ENCODE measurements at regions not wholly inside any gene's neighbourhood (a gene's known extent, or its start where the extent isn't known, plus 50 kb on each side); places are given as distances from the start of the nearest gene placed in this dataset.
A peak's percentile ranks its signal among the peaks of the same experiment; 100 is the strongest.
"Not testable (repeated sequence)": the region's sequence is repeated elsewhere in the genome, so short reads cannot be mapped to it uniquely, and the experiment has no call there.

DNA sequence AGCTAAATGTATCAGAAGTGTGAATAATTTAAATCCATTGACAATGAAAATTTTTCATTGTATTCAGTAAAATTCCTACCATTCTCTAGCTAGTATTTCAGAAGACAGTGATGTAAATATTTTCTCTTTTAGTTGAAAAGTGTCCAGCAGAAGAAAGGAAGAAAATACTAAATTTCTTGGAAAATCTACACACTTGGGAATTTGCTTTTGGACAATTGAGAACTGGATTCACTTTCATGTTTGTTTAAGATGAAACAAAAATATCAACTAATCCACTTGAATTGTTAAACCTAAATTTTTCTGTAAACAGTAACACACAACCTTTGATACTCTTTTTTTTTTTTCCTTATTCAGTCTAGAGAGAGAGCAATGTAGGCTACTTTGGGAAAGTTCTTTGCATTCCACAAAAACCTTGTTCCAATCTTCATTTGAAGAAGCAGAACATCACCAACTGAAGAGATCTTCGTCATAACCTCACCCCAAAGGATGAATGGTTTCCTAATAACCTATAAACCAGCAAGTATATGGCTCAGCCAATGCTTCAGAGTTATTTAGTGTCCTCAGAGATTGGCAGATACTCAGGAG is 155.1 kb upstream of the GORAB start:
- no peak for DNase-seq (ENCODE audit: low spot score)

- no peak for DNase-seq (ENCODE audit: low spot score)
Observed at GRCh38 chr1:170377440-170377839, 154.5 kb upstream of the GORAB start.

GRCh38 chr1:170377896-170378634 is 153.9 kb upstream of the GORAB start:
- no peak for DNase-seq (ENCODE audit: low spot score)

GRCh38 chr1:170385750-170386149 is 146.2 kb upstream of the GORAB start:
- no peak for DNase-seq (ENCODE audit: low spot score)

- DNase-seq (ENCODE audit: low spot score): no peak
Observed at GRCh38 chr1:170388489-170388888, 143.5 kb upstream of the GORAB start.

- DNase-seq (ENCODE audit: low spot score): no peak
Observed at GRCh38 chr1:170395149-170395548, 136.8 kb upstream of the GORAB start.

GRCh38 chr1:170397061-170397460 is 134.9 kb upstream of the GORAB start:
- DNase-seq (ENCODE audit: low spot score): no peak

DNA sequence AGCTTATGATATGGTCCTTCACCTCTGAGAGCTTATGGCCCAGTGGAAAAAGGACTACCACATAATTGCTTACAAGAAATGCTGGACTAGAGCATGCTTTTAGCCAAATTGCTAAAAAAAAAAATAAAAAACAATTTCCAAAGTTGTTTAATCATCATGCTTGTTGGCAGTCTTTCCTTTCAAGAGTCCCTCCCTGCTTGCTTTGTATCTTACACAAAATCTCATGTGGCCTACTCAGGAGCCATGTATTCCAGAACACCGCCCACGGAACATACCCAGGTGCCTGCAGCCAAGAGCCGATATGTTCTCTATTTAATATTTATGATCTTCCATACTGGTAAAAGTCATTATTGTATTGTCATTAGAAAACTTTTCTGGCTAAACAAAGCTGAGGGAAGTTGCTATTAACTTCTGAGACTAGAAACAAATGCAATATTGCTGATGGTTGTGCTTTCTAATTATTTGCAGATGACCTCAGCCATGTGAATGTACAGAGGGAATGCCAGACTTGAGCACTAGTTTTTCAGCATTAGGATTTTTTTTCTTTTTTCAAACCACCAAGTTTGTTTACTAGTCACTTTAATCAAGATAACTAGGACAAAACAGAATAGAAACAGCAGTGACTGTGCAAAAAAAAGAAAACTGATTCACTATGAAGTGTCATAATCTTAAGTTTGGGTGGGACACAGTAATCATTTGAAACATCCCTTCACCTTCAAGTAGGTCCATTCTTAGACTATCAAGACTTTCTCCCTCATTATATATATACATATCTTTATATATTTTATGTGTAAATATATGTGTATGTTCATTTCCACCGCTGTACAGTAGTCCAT is 129.3 kb upstream of the GORAB start:
- DNase-seq (ENCODE audit: low spot score): peak; percentile 6

DNA sequence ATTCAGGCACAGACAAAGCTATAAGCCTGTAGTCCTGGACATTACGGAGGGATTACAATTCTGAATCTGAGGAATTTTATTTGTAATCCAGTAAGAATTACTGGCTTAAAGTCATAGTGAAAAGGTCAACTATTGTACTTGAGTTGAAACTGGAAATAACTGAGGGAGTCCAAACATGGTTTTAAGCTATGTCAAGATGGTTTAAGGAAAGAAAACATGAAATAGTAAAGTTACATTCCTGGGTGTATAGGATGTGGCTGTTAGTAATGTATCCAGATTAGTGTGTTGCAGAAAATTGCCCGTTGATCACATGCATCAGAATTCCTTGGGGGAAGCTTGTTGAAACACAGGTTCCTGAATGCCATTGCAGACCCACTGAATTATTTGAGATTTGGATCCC is 124.8 kb upstream of the GORAB start:
- no peak for DNase-seq (ENCODE audit: low spot score)

DNA sequence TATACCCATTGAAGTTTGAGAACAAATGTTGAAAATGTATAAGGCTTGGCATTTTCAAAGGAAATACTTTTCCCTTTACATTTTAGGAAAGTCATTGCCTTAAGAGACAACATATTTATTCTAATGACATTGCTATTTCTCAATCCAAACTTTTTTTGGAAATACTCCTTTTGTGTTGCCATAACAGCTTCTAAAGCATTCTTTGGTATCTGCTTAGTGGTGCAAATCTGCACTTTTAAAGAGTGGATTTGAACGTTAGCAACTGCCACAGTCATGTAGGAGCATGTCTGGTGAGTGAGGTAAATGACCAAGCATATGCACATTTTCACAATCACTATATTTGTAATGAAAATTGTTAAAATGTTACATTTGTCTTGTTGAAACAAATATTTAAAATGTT is 124.4 kb upstream of the GORAB start:
- DNase-seq (ENCODE audit: low spot score): no peak

- DNase-seq (ENCODE audit: low spot score): no peak
Observed at GRCh38 chr1:170410401-170411166, 121.4 kb upstream of the GORAB start.

GRCh38 chr1:170414989-170415709 is 116.8 kb upstream of the GORAB start:
- no peak for DNase-seq (ENCODE audit: low spot score)

DNA sequence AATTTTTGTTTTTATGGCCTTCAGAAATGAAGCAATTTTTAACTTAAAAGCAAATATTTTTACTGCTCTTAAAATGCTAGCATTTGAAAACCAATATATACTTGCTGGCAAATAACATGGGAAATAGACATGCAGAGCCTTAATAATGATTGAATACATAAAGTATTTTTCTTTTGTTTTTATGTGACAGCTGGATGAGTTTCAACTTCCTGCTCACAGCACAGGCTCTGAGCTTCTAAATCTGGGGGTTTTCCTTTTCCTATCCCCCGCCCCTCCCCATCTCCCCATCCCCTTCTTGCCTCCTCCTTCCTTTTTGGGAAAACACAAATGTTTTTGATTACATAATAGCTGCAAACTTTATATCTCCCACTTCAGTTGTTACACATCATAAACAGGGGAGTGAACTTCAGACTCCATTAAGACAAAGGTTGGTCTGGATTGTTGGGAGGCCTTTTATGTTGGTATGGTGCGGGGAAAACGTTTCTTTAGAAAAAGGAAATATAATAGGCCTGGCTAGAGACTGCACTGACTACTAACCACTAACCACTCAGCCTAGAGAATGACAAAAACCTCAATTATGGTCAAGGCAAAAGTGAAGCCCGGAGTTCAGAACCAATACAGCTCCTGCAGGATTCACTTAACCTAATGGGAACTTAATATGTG is 116.1 kb upstream of the GORAB start:
- DNase-seq (ENCODE audit: low spot score): no peak

DNA sequence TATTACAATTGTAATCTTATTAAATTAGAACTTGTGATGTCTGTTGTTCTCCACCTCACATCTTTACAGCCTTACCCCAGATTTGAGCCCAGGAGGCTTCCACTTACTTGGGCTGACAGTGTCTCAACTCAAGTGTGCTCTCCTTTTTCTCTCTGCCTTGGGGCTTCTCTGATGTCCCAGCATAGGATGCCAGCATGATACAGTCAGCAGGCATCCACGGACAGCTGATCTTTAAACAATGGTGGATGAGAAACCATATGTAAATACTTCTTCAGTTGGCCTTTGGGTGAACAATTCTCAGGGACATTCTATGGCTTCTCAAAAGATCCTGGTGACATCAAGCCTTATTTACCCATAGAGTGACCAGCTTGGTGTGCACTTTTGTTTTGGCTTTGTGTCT is 107.6 kb upstream of the GORAB start:
- no peak for DNase-seq (ENCODE audit: low spot score)

- DNase-seq (ENCODE audit: low spot score): no peak
Observed at GRCh38 chr1:170426596-170426995, 105.4 kb upstream of the GORAB start.

DNA sequence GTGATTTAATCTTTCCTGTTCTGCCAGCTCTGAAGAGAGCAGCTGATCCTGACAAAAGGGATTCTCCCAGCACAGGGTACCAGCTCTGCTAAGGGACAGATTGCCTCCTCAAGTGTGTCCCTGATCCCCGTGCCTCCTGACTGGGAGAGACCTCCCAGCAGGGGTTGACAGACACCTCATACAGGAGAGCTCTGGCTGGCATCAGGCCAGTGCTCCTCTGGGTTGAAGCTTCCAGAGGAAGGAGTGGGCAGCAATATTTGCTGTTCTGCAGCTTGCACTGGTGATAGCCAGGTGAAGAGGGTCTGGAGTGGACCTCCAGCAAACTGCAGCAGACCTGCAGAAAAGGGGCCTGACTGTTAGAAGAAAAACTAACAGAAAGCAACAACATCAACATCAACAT is 105.0 kb upstream of the GORAB start:
- not testable (repeated sequence) for DNase-seq (ENCODE audit: low spot score)

DNA sequence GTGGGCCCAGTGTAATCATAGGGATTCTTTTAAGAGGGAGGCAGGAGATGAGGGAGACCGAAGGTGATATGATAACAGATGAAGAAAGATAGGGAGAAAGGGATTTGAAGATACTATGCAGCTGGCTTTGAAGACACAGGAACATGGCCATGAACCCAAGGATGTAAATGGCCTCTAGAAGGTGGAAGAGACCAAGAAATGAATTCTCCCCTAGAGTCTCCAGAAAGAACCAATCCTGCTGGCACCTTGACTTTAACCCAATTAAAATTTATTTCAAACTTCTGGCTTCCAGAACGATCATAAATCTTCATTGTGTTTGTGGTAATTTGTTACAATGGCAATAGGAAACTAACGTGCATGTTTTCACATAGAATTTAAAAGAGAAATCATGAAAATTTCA is 95.0 kb upstream of the GORAB start:
- DNase-seq (ENCODE audit: low spot score): no peak

GRCh38 chr1:170445096-170445495 is 86.9 kb upstream of the GORAB start:
- no peak for DNase-seq (ENCODE audit: low spot score)

GRCh38 chr1:170448661-170449158 is 83.3 kb upstream of the GORAB start:
- DNase-seq (ENCODE audit: low spot score): no peak

DNA sequence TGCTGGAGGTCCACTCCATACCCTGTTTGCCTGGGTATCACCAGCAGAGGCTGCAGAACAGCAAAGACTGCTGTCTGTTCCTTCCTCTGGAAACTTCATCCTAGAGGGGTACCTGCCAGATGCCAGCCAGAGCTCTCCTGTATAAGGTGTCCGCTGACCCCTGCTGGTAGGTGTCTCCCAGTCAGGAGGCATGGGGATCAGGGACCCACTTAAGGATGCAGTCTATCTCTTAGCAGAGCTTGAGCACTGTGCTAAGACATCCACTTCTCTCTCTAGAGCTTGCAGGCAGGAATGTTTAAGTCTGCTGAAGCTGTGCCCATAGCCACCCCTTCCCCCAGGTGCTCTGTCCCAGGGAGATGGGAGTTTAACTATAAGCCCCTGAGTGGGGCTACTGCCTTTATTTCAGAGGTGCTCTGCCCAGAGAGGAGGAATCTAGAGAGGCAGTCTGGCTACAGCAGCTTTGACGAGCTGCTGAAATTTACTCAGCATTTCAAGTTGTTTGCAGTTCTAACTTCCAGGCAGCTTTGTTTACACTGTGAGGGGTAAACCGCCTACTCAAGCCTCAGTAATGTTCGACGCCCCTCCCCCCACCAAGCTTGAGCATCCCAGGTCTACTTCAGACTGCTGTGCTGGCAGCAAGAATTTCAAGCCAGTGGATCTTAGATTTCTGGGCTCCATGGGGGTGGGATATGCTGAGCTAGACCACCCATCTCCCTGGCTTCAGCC is 74.5 kb upstream of the GORAB start:
- not testable (repeated sequence) for DNase-seq (ENCODE audit: low spot score)

Data from Ammon's horn (tissue), 1 donor.